ENCODE measurements at regions not wholly inside any gene's neighbourhood (a gene's known extent, or its start where the extent isn't known, plus 50 kb on each side); places are given as distances from the start of the nearest gene placed in this dataset.
A peak's percentile ranks its signal among the peaks of the same experiment; 100 is the strongest.

DNA sequence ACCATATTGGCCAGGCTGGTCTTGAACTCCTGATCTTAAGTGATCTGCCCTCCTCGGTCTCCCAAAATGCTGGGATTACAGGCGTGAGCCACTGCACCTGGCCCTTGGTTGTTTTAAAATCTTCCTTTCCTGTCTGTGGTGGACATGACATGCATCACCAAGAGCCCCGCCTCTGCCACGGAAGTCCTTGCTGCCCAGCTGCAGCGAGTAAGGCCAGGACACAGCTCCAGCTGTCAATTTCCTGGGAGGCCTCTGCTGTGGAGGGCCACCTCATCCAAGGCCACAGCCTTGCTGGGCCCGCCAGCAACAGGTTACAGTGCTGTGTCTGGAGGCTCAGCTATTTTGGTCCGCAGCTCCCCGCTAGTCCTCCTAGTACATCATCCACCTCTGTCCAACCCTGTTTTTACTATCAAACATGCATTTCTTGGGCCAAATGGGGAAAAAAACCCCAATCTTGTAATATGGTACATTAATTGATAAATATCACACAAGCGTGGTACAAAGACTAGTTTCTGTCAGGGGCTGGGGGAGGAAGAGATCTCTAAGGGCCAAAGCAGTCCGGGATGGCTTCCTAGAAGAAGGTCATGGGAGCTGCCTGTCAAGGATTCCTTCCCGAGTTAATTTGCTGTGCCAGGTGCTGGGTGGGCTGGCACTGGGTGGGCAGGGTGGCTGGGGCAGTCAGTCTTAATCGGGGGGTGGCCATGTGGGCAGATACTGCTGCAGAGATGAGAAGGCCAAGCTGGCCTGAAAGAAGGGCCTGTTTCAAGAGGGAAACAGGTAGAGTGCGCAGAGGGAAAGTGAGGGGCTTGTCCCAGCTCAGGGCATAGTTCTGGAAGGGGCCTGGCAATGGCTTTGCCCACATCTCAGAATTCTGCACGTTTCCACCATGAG, 100.5 kb downstream of the INHBB start:
- no peak overlapping the region for H3K4me3 ChIP-seq (ENCODE audit: low read length)
- H3K27ac ChIP-seq (ENCODE audit: low read depth in 1 of 2, low read length in 2 of 2), result no peak overlapping the region
- Mint-ChIP-seq H3K4me3 (no peak overlapping the region), H3K27me3 (peaks cover 38% of the 10 kb centered on the region), H3K9me3 (no peaks in the 10 kb centered on the region), H3K36me3 (ENCODE audit: low read depth) (no peaks in the 10 kb centered on the region), H3K4me1 (ENCODE audit: low read depth) (peaks cover 4% of the 10 kb centered on the region), H3K27ac (no peak overlapping the region)
- intact Hi-C loops (cut with DNase I, micrococcal nuclease), result no loop called here
- peaks cover 22 to 28% of the 10 kb centered on the region in 2 experiments for H3K27me3 ChIP-seq (ENCODE audit: control insufficient read depth in 1 of 2, insufficient read depth in 2 of 2, low read length in 2 of 2)
- peaks cover 11% of the 10 kb centered on the region for H3K4me1 ChIP-seq (ENCODE audit: insufficient read depth, low read length)
- DNase-seq (peak in 1 of 14 experiments; percentile 14), ATAC-seq (ENCODE audit: poor library complexity) (no peak)
- H3K36me3 ChIP-seq (ENCODE audit: insufficient read depth, low read length), result no peaks in the 10 kb centered on the region
- H3K9me3 ChIP-seq (ENCODE audit: control insufficient read depth in 1 of 2, insufficient read depth in 1 of 2, low read length in 2 of 2), result peaks cover 0 to 15% of the 10 kb centered on the region in 2 experiments
- CTCF ChIA-PET, result no interaction called here
- TF ChIP-seq, protein P1, sequence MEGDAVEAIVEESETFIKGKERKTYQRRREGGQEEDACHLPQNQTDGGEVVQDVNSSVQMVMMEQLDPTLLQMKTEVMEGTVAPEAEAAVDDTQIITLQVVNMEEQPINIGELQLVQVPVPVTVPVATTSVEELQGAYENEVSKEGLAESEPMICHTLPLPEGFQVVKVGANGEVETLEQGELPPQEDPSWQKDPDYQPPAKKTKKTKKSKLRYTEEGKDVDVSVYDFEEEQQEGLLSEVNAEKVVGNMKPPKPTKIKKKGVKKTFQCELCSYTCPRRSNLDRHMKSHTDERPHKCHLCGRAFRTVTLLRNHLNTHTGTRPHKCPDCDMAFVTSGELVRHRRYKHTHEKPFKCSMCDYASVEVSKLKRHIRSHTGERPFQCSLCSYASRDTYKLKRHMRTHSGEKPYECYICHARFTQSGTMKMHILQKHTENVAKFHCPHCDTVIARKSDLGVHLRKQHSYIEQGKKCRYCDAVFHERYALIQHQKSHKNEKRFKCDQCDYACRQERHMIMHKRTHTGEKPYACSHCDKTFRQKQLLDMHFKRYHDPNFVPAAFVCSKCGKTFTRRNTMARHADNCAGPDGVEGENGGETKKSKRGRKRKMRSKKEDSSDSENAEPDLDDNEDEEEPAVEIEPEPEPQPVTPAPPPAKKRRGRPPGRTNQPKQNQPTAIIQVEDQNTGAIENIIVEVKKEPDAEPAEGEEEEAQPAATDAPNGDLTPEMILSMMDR (IDR thresholded peaks at IDR 0.05), result no peak
- POLR2A ChIA-PET, result no interaction called here

DNA sequence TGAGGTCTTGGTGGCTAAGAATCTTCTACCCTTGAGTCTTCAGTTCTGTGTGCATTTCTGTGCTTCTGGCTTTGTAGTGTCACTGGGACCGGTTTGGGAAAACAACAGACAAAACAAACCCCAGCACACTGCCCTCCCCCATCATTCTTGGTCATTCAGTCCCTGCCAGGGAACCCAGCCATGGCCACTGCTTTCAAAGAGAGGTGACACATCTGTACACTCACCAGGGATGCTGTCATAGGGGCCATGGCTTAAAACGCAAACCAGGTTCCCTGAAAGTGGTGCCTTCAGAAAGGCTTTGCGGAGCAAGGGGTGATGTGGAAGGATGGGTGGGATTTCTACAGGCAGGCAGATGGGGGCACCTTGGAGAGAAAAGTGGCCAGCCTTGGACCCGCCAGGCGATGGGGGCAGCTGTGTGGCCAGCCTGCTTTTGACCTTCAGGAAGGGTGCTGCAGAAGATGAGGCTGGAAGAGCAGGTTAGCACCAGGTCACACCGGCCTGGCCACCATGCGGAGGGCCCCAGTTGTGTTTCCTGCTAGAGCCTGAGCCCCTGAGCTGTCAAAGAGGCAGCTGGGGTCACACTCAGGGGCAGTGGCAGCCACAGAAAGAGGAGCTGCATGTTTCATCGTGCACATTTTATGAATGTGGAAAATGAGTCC, 101.3 kb downstream of the INHBB start:
- Histone ChIP-seq H3K4me3 (ENCODE audit: low read length) (no peak overlapping the region), H3K27ac (ENCODE audit: low read depth in 1 of 2, low read length in 2 of 2) (no peak overlapping the region), H3K4me1 (ENCODE audit: insufficient read depth, low read length) (peaks cover 11% of the 10 kb centered on the region), H3K27me3 (ENCODE audit: control insufficient read depth in 1 of 2, insufficient read depth in 2 of 2, low read length in 2 of 2) (peaks cover 16 to 21% of the 10 kb centered on the region in 2 experiments), H3K9me3 (ENCODE audit: control insufficient read depth in 1 of 2, insufficient read depth in 1 of 2, low read length in 2 of 2) (peaks cover 0 to 9% of the 10 kb centered on the region in 2 experiments), H3K36me3 (ENCODE audit: insufficient read depth, low read length) (no peaks in the 10 kb centered on the region)
- Mint-ChIP-seq H3K4me1 (ENCODE audit: low read depth) (peaks cover 4% of the 10 kb centered on the region), H3K36me3 (ENCODE audit: low read depth) (no peaks in the 10 kb centered on the region), H3K9me3 (no peaks in the 10 kb centered on the region), H3K4me3 (no peak overlapping the region), H3K27me3 (peaks cover 36% of the 10 kb centered on the region), H3K27ac (no peak overlapping the region)
- intact Hi-C loops (cut with DNase I, micrococcal nuclease), result no loop called here
- DNase-seq (peak in 1 of 14 experiments; percentile 27), ATAC-seq (ENCODE audit: poor library complexity) (no peak)
- ChIA-PET POLR2A (no interaction called here), CTCF (no interaction called here)
- TF ChIP-seq, protein P1 (IDR thresholded peaks at IDR 0.05), result no peak

DNA sequence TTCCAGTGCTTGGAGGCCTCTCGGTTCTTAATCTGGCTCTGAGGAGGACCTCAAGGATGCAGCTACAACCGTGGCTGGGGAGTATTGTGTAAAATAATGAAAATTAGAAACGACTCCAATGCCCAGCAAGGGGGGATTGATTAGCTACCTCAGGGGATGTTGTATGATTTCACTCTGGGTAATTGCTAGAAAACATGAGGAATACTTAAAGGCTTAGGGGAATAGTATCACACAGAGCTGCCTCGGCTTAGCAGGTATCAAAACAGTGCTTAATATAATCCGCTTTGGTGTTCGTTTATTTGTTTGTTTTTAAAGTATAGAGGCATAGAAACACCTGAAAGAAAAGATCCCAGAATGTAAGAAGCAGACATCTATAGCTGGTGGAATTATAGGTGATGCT, 102.5 kb downstream of the INHBB start:
- H3K27ac Mint-ChIP-seq, result no peak overlapping the region
- H3K4me1 Mint-ChIP-seq (ENCODE audit: low read depth), result peaks cover 2% of the 10 kb centered on the region
- H3K4me3 Mint-ChIP-seq, result no peak overlapping the region
- ATAC-seq (ENCODE audit: poor library complexity) (no peak), DNase-seq (no peak)
- peaks cover 0 to under 1% of the 10 kb centered on the region in 2 experiments for H3K9me3 ChIP-seq (ENCODE audit: control insufficient read depth in 1 of 2, insufficient read depth in 1 of 2, low read length in 2 of 2)
- H3K27ac ChIP-seq (ENCODE audit: low read depth in 1 of 2, low read length in 2 of 2), result no peak overlapping the region
- H3K27me3 Mint-ChIP-seq, result peaks cover 28% of the 10 kb centered on the region
- H3K27me3 ChIP-seq (ENCODE audit: control insufficient read depth in 1 of 2, insufficient read depth in 2 of 2, low read length in 2 of 2), result peaks cover 4 to 9% of the 10 kb centered on the region in 2 experiments
- H3K36me3 Mint-ChIP-seq (ENCODE audit: low read depth), result no peaks in the 10 kb centered on the region
- ChIA-PET CTCF (no interaction called here), POLR2A (no interaction called here)
- H3K4me3 ChIP-seq (ENCODE audit: low read length), result no peak overlapping the region
- peaks cover under 1% of the 10 kb centered on the region for H3K4me1 ChIP-seq (ENCODE audit: insufficient read depth, low read length)
- H3K9me3 Mint-ChIP-seq, result no peaks in the 10 kb centered on the region
- intact Hi-C loops (cut with DNase I, micrococcal nuclease), result no loop called here
- TF ChIP-seq, protein P1 (IDR thresholded peaks at IDR 0.05), result no peak
- H3K36me3 ChIP-seq (ENCODE audit: insufficient read depth, low read length), result no peaks in the 10 kb centered on the region
